CD4-positive, CD25-positive, alpha-beta regulatory T cell (primary cell): ENCODE measurements at regions not wholly inside any gene's neighbourhood (a gene's known extent, or its start where the extent isn't known, plus 50 kb on each side); places are given as distances from the start of the nearest gene placed in this dataset.

Experiments
- ATAC-seq, 2 donors: fragments of 150-1000 bp; cut with Tn5 transposase; one replicate each; pipeline ENCODE4 v1.10.0; 2021; ENCODE audit warnings: low read depth in 2 of 2, moderate number of reproducible peaks in 2 of 2, moderate library complexity in 1 of 2
- DNase-seq, 3 donors: peaks; one replicate each; pipeline versions ENCODE4 v3.0.0 to v3.0.0-alpha.2; 2012 to 2022; ENCODE audit warnings: mixed read lengths in 1 of 3
- H3K27ac ChIP-seq: one replicate; pipeline ENCODE4 v1.7.0; 2013; ENCODE audit warnings: mild to moderate bottlenecking, low read length; ENCODE audit not compliant: insufficient read depth, poor library complexity, severe bottlenecking
- H3K27me3 ChIP-seq: one replicate; pipeline ENCODE4 v1.7.0; 2013; ENCODE audit warnings: low read length; ENCODE audit not compliant: control insufficient read depth, insufficient read depth
- H3K36me3 ChIP-seq: one replicate; pipeline ENCODE4 v1.7.0; 2013; ENCODE audit warnings: mild to moderate bottlenecking, low read length, moderate library complexity; ENCODE audit not compliant: control insufficient read depth, insufficient read depth
- H3K4me1 ChIP-seq: 2 replicates; pipeline ENCODE4 v1.7.0; 2013; ENCODE audit warnings: mild to moderate bottlenecking, low read length; ENCODE audit not compliant: insufficient read depth, control insufficient read depth, poor library complexity, severe bottlenecking
- H3K4me3 ChIP-seq: one replicate; pipeline ENCODE4 v1.7.0; 2013; ENCODE audit warnings: low read depth, mild to moderate bottlenecking, low read length, moderate library complexity
- H3K9me3 ChIP-seq, 2 experiments: 1 replicate in 1 of 2; 2 replicates in 1 of 2; pipeline ENCODE4 v1.7.0; 2013; ENCODE audit warnings: low read length in 2 of 2, mild to moderate bottlenecking in 1 of 2, moderate library complexity in 1 of 2; ENCODE audit not compliant: control insufficient read depth in 2 of 2
- H3K27ac Mint-ChIP-seq, 3 donors: one replicate each; pipeline ENCODE4 v1.8.0; 2020 to 2022; ENCODE audit warnings: mild to moderate bottlenecking in 3 of 3, mixed read lengths in 3 of 3, moderate library complexity in 2 of 3
- H3K27me3 Mint-ChIP-seq: one replicate; pipeline ENCODE4 v1.8.0; 2022; ENCODE audit warnings: mild to moderate bottlenecking, mixed read lengths
- H3K36me3 Mint-ChIP-seq: one replicate; pipeline ENCODE4 v1.8.0; 2020; ENCODE audit warnings: mixed read lengths
- H3K4me1 Mint-ChIP-seq, 4 donors: one replicate each; pipeline ENCODE4 v1.8.0; 2020 to 2022; ENCODE audit warnings: mixed read lengths in 4 of 4, mild to moderate bottlenecking in 1 of 4
- H3K4me3 Mint-ChIP-seq, 4 donors: one replicate each; pipeline ENCODE4 v1.8.0; 2020 to 2022; ENCODE audit warnings: mild to moderate bottlenecking in 4 of 4, mixed read lengths in 4 of 4, moderate library complexity in 3 of 4
- H3K9me3 Mint-ChIP-seq, 7 donors: one replicate each; pipeline ENCODE4 v1.8.0; 2020 to 2022; ENCODE audit warnings: mixed read lengths in 7 of 7, mild to moderate bottlenecking in 3 of 7, moderate library complexity in 2 of 7

- Histone ChIP-seq H3K4me1 (no peaks in the 10 kb centered on the region), H3K27ac (no peak overlapping the region), H3K9me3 (no peaks in the 10 kb centered on the region), H3K36me3 (no peaks in the 10 kb centered on the region), H3K4me3 (no peak overlapping the region), H3K27me3 (no peaks in the 10 kb centered on the region)
- H3K27ac Mint-ChIP-seq: no peak overlapping the region
- H3K27me3 Mint-ChIP-seq: no peaks in the 10 kb centered on the region
- no peak overlapping the region for H3K4me3 Mint-ChIP-seq
- DNase-seq (no peak), ATAC-seq (no peak)
- H3K9me3 Mint-ChIP-seq: no peaks in the 10 kb centered on the region
- no peaks in the 10 kb centered on the region for H3K4me1 Mint-ChIP-seq
- no peaks in the 10 kb centered on the region for H3K36me3 Mint-ChIP-seq
Measured at GRCh38 chr6:14995966-14996602, 249.8 kb upstream of the JARID2 start.

DNA sequence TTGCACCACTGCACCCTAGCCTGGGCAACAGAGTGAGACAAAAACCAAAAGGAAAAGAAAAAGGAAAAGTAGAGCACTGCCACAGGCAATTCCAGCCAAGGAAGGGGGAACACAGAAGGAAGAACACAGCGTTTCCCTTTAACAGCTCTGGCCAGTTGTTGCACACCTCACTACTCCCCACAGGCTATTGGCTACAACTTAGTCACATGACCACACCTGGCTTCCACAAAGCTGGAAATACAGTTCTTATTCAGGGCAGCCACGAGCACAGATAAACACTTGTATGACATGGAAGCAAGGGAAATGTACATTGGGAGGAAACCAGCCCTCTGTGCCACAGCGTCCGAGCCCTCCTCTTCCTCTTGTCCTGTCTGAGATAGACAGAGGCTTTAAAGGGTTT lies 249.0 kb upstream of the JARID2 start:
- H3K4me3 Mint-ChIP-seq: no peak overlapping the region
- Histone ChIP-seq H3K27me3 (no peaks in the 10 kb centered on the region), H3K4me1 (no peaks in the 10 kb centered on the region), H3K36me3 (no peaks in the 10 kb centered on the region), H3K4me3 (no peak overlapping the region), H3K9me3 (no peaks in the 10 kb centered on the region), H3K27ac (no peak overlapping the region)
- H3K4me1 Mint-ChIP-seq: no peaks in the 10 kb centered on the region
- DNase-seq (no peak), ATAC-seq (no peak)
- no peaks in the 10 kb centered on the region for H3K27me3 Mint-ChIP-seq
- no peaks in the 10 kb centered on the region for H3K9me3 Mint-ChIP-seq
- no peak overlapping the region for H3K27ac Mint-ChIP-seq
- H3K36me3 Mint-ChIP-seq: no peaks in the 10 kb centered on the region

- no peaks in the 10 kb centered on the region for H3K27me3 ChIP-seq
- ATAC-seq (no peak), DNase-seq (no peak)
- H3K36me3 Mint-ChIP-seq: no peaks in the 10 kb centered on the region
- H3K9me3 Mint-ChIP-seq: no peaks in the 10 kb centered on the region
- no peaks in the 10 kb centered on the region for H3K4me1 Mint-ChIP-seq
- H3K27ac ChIP-seq: no peak overlapping the region
- H3K9me3 ChIP-seq: no peaks in the 10 kb centered on the region
- H3K36me3 ChIP-seq: no peaks in the 10 kb centered on the region
- no peak overlapping the region for H3K27ac Mint-ChIP-seq
- no peaks in the 10 kb centered on the region for H3K4me1 ChIP-seq
- no peaks in the 10 kb centered on the region for H3K27me3 Mint-ChIP-seq
- H3K4me3 ChIP-seq: no peak overlapping the region
- no peak overlapping the region for H3K4me3 Mint-ChIP-seq
Measured at GRCh38 chr6:14997507-14997906, 248.4 kb upstream of the JARID2 start.

DNA sequence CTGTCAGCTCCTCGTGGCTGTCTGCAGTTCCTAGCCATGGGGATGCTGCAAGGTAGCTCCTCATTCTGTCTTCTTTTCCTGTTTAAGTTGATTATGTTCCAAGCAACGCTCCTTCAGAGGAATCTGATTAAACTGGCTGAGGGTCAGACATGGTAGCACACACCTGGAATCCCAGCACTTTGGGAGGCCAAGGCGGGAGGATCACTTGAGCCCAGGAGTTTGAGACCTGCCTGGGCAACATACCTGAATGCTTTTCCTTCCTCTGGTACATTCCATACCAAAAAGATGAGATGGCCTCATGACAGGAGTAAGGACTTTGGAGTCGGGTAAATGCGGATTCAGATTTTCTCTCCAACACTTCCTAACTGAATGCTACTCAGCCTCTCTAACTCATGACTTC lies 246.8 kb upstream of the JARID2 start:
- Mint-ChIP-seq H3K27ac (no peak overlapping the region), H3K27me3 (no peaks in the 10 kb centered on the region), H3K36me3 (no peaks in the 10 kb centered on the region), H3K4me3 (no peak overlapping the region), H3K9me3 (no peaks in the 10 kb centered on the region), H3K4me1 (no peaks in the 10 kb centered on the region)
- H3K36me3 ChIP-seq: no peaks in the 10 kb centered on the region
- ATAC-seq (no peak), DNase-seq (no peak)
- H3K9me3 ChIP-seq: no peaks in the 10 kb centered on the region
- H3K4me3 ChIP-seq: no peak overlapping the region
- H3K27me3 ChIP-seq: no peaks in the 10 kb centered on the region
- H3K4me1 ChIP-seq: no peaks in the 10 kb centered on the region
- no peak overlapping the region for H3K27ac ChIP-seq

DNA sequence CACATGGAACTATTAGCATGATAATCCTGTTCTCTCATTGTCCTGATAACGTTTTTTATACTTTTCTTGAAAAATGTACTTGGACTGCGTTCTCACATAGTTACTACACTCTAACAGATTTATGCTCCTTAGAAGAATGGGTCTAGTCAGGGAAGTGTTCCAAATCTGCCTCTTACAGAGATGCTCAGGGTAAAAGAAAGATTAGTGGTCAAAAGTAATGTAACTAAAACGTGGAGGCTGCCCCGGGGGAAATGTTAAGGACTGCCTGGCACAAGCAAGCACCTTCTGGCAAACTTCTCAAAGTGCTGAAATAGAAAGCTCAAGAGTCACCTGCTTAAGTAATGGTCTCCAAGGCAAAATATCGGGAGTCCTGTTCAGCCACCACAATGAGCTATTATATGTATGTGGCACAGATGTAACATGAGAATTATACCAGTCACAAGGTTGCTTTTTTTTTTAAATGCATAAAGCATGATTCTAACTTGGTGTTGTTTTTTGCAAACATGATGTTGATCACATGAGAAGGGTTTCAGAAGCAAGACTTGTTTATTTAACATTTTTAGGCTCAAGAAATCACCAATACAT lies 244.5 kb upstream of the JARID2 start:
- H3K4me3 ChIP-seq: no peak overlapping the region
- DNase-seq: no peak
- no peaks in the 10 kb centered on the region for H3K4me1 Mint-ChIP-seq
- H3K27me3 ChIP-seq: no peaks in the 10 kb centered on the region
- no peak overlapping the region for H3K4me3 Mint-ChIP-seq
- no peak overlapping the region for H3K27ac Mint-ChIP-seq
- H3K9me3 ChIP-seq: no peaks in the 10 kb centered on the region
- no peak for ATAC-seq
- no peaks in the 10 kb centered on the region for H3K36me3 ChIP-seq
- H3K4me1 ChIP-seq: no peaks in the 10 kb centered on the region
- no peaks in the 10 kb centered on the region for H3K36me3 Mint-ChIP-seq
- H3K27ac ChIP-seq: no peak overlapping the region
- H3K9me3 Mint-ChIP-seq: no peaks in the 10 kb centered on the region
- H3K27me3 Mint-ChIP-seq: peaks cover 4% of the 10 kb centered on the region

GRCh38 chr6:15008269-15008668 lies 237.6 kb upstream of the JARID2 start:
- Histone ChIP-seq H3K36me3 (no peaks in the 10 kb centered on the region), H3K27ac (no peak overlapping the region), H3K9me3 (no peaks in the 10 kb centered on the region), H3K4me3 (no peak overlapping the region), H3K27me3 (no peaks in the 10 kb centered on the region), H3K4me1 (no peaks in the 10 kb centered on the region)
- Mint-ChIP-seq H3K27me3 (peaks cover 4% of the 10 kb centered on the region), H3K9me3 (no peaks in the 10 kb centered on the region), H3K36me3 (no peaks in the 10 kb centered on the region), H3K27ac (no peak overlapping the region), H3K4me1 (no peaks in the 10 kb centered on the region), H3K4me3 (no peak overlapping the region)
- ATAC-seq: no peak
- DNase-seq: no peak

GRCh38 chr6:15014958-15015357 lies 230.9 kb upstream of the JARID2 start:
- Histone ChIP-seq H3K27ac (no peak overlapping the region), H3K4me3 (no peak overlapping the region), H3K36me3 (no peaks in the 10 kb centered on the region), H3K4me1 (no peaks in the 10 kb centered on the region), H3K9me3 (no peaks in the 10 kb centered on the region), H3K27me3 (no peaks in the 10 kb centered on the region)
- Mint-ChIP-seq H3K4me3 (no peak overlapping the region), H3K9me3 (no peaks in the 10 kb centered on the region), H3K4me1 (peaks cover 0 to 7% (median 1%) of the 10 kb centered on the region in 4 donors), H3K36me3 (no peaks in the 10 kb centered on the region), H3K27ac (no peak overlapping the region), H3K27me3 (peaks cover 5% of the 10 kb centered on the region)
- ATAC-seq (no peak), DNase-seq (no peak)

DNA sequence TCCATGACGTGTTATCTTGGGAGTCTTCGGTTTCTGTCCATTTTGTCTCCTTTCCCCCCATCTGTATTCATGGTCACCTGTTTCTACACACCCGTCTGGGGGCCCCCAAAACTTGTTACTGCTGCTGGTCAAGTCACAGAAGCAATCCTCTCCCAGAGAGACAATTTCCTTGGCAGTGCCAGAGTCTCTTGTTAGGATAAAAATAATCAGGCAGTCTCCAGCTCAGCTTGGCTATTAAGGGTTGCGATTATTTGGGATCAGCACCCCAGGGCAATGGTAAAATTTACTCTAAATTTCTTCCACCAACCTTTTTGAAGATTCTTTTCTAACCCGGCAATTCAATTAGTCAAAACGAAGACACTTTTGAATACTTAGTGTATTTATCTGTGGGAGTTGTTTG lies 229.1 kb upstream of the JARID2 start:
- Histone ChIP-seq H3K4me1 (no peaks in the 10 kb centered on the region), H3K4me3 (no peak overlapping the region), H3K27ac (no peak overlapping the region), H3K27me3 (no peaks in the 10 kb centered on the region), H3K9me3 (no peaks in the 10 kb centered on the region), H3K36me3 (no peaks in the 10 kb centered on the region)
- ATAC-seq (no peak), DNase-seq (no peak)
- H3K4me3 Mint-ChIP-seq: no peak overlapping the region
- peaks cover 0 to 2% (median 0%) of the 10 kb centered on the region in 7 donors for H3K9me3 Mint-ChIP-seq
- H3K27ac Mint-ChIP-seq: no peak overlapping the region
- H3K27me3 Mint-ChIP-seq: peaks cover 9% of the 10 kb centered on the region
- peaks cover 0 to 7% (median 1%) of the 10 kb centered on the region in 4 donors for H3K4me1 Mint-ChIP-seq
- no peaks in the 10 kb centered on the region for H3K36me3 Mint-ChIP-seq
